DOHH2 (cell line): ENCODE measurements at regions not wholly inside any gene's neighbourhood (a gene's known extent, or its start where the extent isn't known, plus 50 kb on each side); places are given as distances from the start of the nearest gene placed in this dataset.

Experiments used
- H3F3A ChIP-seq: fragments of 200-600 bp; sonication (generic), shearing (Covaris generic); 2 replicates; pipeline ENCODE4 v1.6.0; 2016; ENCODE audit warnings: antibody characterized with exemption, mild to moderate bottlenecking; ENCODE audit not compliant: control insufficient read depth, insufficient read depth
- H3K27ac ChIP-seq: fragments of 200-600 bp; sonication (generic); 2 replicates; pipeline ENCODE4 v1.5.1; 2014; ENCODE audit warnings: low read depth, mild to moderate bottlenecking, low read length, moderate library complexity
- H3K27me3 ChIP-seq: fragments of 200-600 bp; sonication (generic); 2 replicates; pipeline ENCODE4 v1.6.1; 2014; ENCODE audit warnings: mild to moderate bottlenecking, low read length, mixed read lengths; ENCODE audit not compliant: control insufficient read depth
- H3K36me3 ChIP-seq: fragments of 200-600 bp; sonication (generic); 2 replicates; pipeline ENCODE4 v1.6.1; 2014; ENCODE audit warnings: mild to moderate bottlenecking, low read length, moderate library complexity, mixed read lengths; ENCODE audit not compliant: control insufficient read depth
- H3K4me1 ChIP-seq: fragments of 200-600 bp; sonication (generic); 2 replicates; pipeline ENCODE4 v1.6.1; 2014; ENCODE audit warnings: mild to moderate bottlenecking, low read length, mixed read lengths; ENCODE audit not compliant: control insufficient read depth
- H3K4me2 ChIP-seq: fragments of 200-600 bp; sonication (generic); 2 replicates; pipeline ENCODE4 v1.6.0; 2014; ENCODE audit warnings: mild to moderate bottlenecking, low read length, moderate library complexity
- H3K4me3 ChIP-seq: fragments of 200-600 bp; sonication (generic); 2 replicates; pipeline ENCODE4 v1.5.1; 2014; ENCODE audit warnings: mild to moderate bottlenecking, low read length, mixed read lengths
- H3K79me2 ChIP-seq: fragments of 200-600 bp; sonication (generic); 2 replicates; pipeline ENCODE4 v1.6.1; 2014; ENCODE audit warnings: mild to moderate bottlenecking, low read length, mixed read lengths; ENCODE audit not compliant: control insufficient read depth
- H3K9me2 ChIP-seq: fragments of 200-600 bp; sonication (generic); replicated peaks from 2 replicates; pipeline ENCODE4 v1.6.1; 2014; ENCODE audit warnings: mild to moderate bottlenecking, low read length, mixed read lengths; ENCODE audit not compliant: control insufficient read depth
- H3K9me3 ChIP-seq: fragments of 200-600 bp; sonication (generic); 2 replicates; pipeline ENCODE4 v1.6.1; 2014; ENCODE audit warnings: antibody characterized with exemption, low read length, mixed read lengths; ENCODE audit not compliant: control insufficient read depth, insufficient read depth
- H4K20me1 ChIP-seq: fragments of 200-600 bp; sonication (generic); 2 replicates; pipeline ENCODE4 v1.6.0; 2014; ENCODE audit warnings: low read depth, mild to moderate bottlenecking, antibody characterized with exemption, low read length, moderate library complexity; ENCODE audit not compliant: control insufficient read depth, insufficient read depth
- EZH2phosphoT487 ChIP-seq: fragments of 200-600 bp; sonication (generic); IDR thresholded peaks from 2 replicates; pipeline ENCODE4 v1.6.1; 2017; ENCODE audit warnings: borderline replicate concordance, mild to moderate bottlenecking, antibody characterized with exemption, low read length, moderate library complexity, mixed read lengths
- TF ChIP-seq, protein P1 (sequence below): fragments of 200-600 bp; sonication (generic); IDR thresholded peaks from one replicate; pipeline ENCODE4 v1.5.1; 2014; ENCODE audit warnings: antibody characterized with exemption, mild to moderate bottlenecking, low read depth, low read length; ENCODE audit not compliant: poor library complexity, severe bottlenecking

GRCh38 chr3:15982667-15983196 lies 185.0 kb upstream of the ANKRD28 start:
- TF ChIP-seq, protein P1, sequence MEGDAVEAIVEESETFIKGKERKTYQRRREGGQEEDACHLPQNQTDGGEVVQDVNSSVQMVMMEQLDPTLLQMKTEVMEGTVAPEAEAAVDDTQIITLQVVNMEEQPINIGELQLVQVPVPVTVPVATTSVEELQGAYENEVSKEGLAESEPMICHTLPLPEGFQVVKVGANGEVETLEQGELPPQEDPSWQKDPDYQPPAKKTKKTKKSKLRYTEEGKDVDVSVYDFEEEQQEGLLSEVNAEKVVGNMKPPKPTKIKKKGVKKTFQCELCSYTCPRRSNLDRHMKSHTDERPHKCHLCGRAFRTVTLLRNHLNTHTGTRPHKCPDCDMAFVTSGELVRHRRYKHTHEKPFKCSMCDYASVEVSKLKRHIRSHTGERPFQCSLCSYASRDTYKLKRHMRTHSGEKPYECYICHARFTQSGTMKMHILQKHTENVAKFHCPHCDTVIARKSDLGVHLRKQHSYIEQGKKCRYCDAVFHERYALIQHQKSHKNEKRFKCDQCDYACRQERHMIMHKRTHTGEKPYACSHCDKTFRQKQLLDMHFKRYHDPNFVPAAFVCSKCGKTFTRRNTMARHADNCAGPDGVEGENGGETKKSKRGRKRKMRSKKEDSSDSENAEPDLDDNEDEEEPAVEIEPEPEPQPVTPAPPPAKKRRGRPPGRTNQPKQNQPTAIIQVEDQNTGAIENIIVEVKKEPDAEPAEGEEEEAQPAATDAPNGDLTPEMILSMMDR, result no peak
- no peak for TF ChIP-seq EZH2phosphoT487
- no peaks in the 10 kb centered on the region for H3K9me3 ChIP-seq
- H4K20me1 ChIP-seq, result no peaks in the 10 kb centered on the region
- H3K4me1 ChIP-seq, result no peaks in the 10 kb centered on the region
- no peak overlapping the region for H3K4me2 ChIP-seq
- H3F3A ChIP-seq, result no peaks in the 10 kb centered on the region
- no peak overlapping the region for H3K4me3 ChIP-seq
- H3K36me3 ChIP-seq, result no peaks in the 10 kb centered on the region
- H3K79me2 ChIP-seq, result no peaks in the 10 kb centered on the region
- no peak overlapping the region for H3K27ac ChIP-seq
- no peaks in the 10 kb centered on the region for H3K9me2 ChIP-seq
- H3K27me3 ChIP-seq, result 0 out of 2 replicates have a peak, but pooled peaks cover 3% of the 10 kb centered on the region

GRCh38 chr3:15983232-15983631 lies 185.5 kb upstream of the ANKRD28 start:
- Histone ChIP-seq H3K36me3 (no peaks in the 10 kb centered on the region), H3K9me3 (no peaks in the 10 kb centered on the region), H3K79me2 (no peaks in the 10 kb centered on the region), H3K4me2 (no peak overlapping the region), H3K27me3 (0 out of 2 replicates have a peak, but pooled peaks cover 3% of the 10 kb centered on the region), H3K27ac (no peak overlapping the region), H3F3A (no peaks in the 10 kb centered on the region), H3K9me2 (no peaks in the 10 kb centered on the region), H4K20me1 (no peaks in the 10 kb centered on the region), H3K4me3 (no peak overlapping the region), H3K4me1 (no peaks in the 10 kb centered on the region)
- TF ChIP-seq EZH2phosphoT487, result no peak
- TF ChIP-seq, protein P1, result no peak

DNA sequence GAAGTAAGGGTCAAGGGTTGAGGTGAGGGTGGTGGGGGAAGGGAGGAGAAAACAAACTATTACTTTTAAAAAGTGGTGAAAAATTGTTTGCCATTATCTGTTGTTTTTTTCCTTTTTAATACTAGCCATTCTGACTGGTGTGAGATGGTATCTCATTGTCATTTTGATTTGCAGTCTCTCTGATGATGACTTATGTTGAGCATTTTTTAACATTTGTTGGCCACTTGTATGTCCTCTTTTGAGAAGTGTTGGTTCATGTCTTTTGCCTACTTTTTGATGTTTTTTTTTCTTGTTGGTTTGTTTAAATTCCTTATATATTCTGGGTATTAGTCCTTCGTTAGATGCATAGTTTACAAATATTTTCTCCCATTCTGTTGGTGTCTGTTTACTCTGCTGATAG lies 185.9 kb upstream of the ANKRD28 start:
- H3K27ac ChIP-seq, result no peak overlapping the region

More for the DNA sequence above, 185.9 kb upstream of the ANKRD28 start:
- H3K36me3 ChIP-seq, result no peaks in the 10 kb centered on the region
- H3K9me3 ChIP-seq, result no peaks in the 10 kb centered on the region
- TF ChIP-seq EZH2phosphoT487, result no peak
- TF ChIP-seq, protein P1, result no peak
- no peaks in the 10 kb centered on the region for H3K9me2 ChIP-seq
- H3F3A ChIP-seq, result no peaks in the 10 kb centered on the region
- no peaks in the 10 kb centered on the region for H4K20me1 ChIP-seq
- no peaks in the 10 kb centered on the region for H3K79me2 ChIP-seq
- no peaks in the 10 kb centered on the region for H3K4me1 ChIP-seq
- H3K27me3 ChIP-seq, result 0 out of 2 replicates have a peak, but pooled peaks cover 3% of the 10 kb centered on the region
- H3K4me3 ChIP-seq, result no peak overlapping the region
- H3K4me2 ChIP-seq, result no peak overlapping the region
